DMS79 treated with DMSO at 0.1 percent for 48 hours (cell line): ENCODE measurements at regions not wholly inside any gene's neighbourhood (a gene's known extent, or its start where the extent isn't known, plus 50 kb on each side); places are given as distances from the start of the nearest gene placed in this dataset.
"Not testable (repeated sequence)": the region's sequence is repeated elsewhere in the genome, so short reads cannot be mapped to it uniquely, and the experiment has no call there.

Experiments
- DNase-seq: peaks from one replicate; lab custom pipeline; 2025; lab: John Stamatoyannopoulos, UW

GRCh38 chr14:84445486-84445885 lies 1084.5 kb upstream of the FLRT2 start:
- DNase-seq: no peak

- no peak for DNase-seq
Observed at GRCh38 chr14:84446250-84446649, 1083.7 kb upstream of the FLRT2 start.

DNA sequence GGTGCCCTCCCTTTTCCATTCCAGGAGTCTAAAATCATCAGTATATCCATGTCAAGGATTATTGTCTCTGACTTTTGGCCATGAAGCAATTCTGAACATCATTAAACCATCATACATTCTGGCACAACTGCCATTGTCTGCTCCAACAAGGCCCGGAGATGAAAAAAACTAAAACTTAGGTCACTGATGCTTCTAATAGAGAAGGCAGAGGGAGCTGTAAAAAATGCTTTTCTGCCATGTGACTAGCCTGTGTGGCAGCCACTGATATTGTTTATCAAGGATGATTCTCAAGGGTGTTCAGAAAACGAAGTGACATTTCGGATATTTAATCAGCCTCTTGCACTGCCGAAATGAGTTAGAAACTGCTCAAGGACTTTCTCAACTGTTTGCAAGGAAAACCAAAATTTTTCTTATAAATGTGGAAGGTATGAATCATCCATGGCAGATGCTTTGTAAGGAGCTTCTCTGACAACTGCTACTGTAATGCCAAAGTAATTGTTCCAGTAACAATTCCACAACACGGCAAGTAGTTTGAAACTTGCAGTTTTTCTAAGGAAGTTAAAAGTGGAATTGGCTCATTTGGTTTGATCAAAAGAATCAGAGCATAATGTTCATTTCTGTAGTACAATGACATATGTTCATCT lies 1076.5 kb upstream of the FLRT2 start:
- DNase-seq: no peak

- no peak for DNase-seq
Observed at GRCh38 chr14:84454114-84454513, 1075.8 kb upstream of the FLRT2 start.

GRCh38 chr14:84456946-84457345 lies 1073.0 kb upstream of the FLRT2 start:
- no peak for DNase-seq

GRCh38 chr14:84458881-84459280 lies 1071.1 kb upstream of the FLRT2 start:
- DNase-seq: peak; percentile 77

DNA sequence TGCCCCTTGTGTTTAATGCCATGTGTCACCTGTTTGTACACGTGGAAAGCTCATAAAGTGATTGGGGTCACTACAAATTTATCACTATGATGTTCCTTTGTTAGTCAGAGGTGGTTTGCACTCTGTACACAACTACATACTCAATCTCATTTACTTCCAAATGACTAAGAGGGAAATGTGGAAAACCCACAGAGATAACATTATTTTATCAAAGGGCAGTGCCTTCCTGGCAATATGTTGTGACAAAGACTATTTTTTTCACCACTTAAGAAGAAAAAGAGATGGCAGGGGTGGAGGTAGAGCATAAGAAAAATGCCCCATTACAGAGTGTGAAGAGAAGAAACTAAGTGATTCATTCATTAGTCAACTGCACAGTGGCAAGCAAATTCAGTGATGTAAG lies 1064.1 kb upstream of the FLRT2 start:
- DNase-seq: no peak

GRCh38 chr14:84468153-84468552 lies 1061.8 kb upstream of the FLRT2 start:
- DNase-seq: no peak

DNA sequence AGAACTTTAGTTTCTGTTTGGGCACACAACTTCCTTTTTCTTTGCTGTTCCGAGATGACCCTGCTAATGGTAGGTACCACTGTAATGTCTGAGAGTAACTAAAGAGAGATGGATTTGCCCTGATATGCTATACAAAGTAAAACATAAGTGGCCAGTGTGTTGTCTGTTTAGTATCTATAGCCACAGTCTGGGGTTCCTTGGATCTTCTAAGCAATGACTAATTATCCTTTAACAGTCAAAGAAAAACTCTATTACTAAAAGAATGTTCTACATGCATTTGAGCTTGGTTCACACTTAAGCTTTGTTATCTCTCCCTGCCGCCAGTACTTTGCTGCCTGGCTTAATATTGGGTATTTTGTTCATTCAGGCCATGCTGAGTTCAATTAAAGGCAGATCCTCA lies 1051.9 kb upstream of the FLRT2 start:
- no peak for DNase-seq

DNA sequence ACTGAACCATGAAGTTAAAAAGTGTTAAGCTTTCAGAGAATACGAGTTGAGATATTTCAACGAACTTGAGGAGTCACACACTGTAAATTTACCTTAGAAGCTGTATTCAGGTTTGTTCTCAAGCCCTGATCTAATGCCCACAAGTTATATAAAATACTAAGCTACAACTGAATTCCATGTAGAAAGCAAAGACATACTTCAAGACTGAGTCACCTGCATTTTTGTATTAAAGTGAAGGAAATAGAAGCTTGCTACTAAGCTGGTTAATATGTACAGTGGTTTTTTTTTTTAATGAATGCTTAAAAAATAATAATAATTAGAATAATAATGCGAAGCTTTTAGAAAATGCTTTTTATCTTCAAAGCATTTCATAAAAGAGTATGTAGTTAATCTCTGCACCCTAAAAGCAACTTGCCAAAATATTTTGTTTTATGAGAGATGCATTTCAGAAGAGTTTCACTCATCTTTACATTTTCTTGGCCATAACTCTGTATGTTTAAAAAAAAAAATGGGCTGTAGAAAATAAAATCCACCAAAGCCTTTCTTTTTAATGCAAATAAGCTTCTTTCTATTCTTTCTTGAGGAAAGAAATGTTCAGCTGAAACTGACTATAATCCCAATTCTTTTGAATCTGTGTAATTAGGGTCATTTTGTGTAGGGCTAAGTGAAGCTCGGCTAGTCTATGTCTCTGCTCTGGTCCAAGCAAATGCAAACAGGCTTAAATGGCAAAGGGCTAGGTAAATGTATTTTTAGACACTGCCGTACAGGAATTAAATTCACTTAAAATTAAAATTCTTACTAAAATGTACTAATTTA lies 1047.5 kb upstream of the FLRT2 start:
- no peak for DNase-seq

- no peak for DNase-seq
Observed at GRCh38 chr14:84483072-84483420, 1046.9 kb upstream of the FLRT2 start.

- DNase-seq: not testable (repeated sequence)
Observed at GRCh38 chr14:84484243-84484642, 1045.7 kb upstream of the FLRT2 start.

DNA sequence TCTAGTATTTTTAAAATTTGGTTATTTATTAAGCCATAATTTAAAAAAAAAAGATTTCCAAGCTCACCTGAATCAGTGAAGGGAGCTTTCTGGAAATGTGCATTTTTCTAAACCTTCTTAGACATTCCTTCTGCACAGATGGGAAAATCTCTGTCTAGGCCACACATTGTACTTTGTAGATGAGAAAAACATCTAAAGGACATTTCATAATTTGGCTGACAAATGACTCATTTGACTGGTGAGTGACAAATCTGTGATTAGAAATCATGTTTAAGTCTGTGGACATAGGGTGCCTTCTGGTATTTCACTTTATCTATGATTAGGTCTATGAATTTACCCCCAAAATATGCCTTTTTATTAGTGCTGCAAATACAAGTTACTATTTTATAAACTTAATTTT lies 1044.9 kb upstream of the FLRT2 start:
- DNase-seq: no peak

- DNase-seq: no peak
Observed at GRCh38 chr14:84490081-84490480, 1039.9 kb upstream of the FLRT2 start.

GRCh38 chr14:84492685-84493084 lies 1037.3 kb upstream of the FLRT2 start:
- DNase-seq: no peak

DNA sequence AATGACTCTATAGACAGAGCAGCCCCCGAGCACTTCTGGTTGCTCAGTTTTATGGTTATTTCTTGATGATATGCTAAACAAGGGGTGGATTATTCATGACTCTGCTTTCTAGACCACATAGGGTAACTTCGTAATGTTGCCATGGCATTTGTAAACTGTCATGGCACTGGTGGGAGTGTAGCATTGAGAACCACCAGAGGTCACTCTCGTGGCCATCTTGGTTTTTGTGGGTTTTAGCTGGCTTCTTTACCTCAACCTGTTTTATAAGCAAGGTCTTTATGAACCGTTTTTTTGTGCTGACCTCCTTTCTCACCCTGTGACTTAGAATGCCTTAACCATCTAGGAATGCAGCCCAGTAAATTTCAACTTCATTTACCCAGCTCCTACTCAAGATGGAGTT lies 1036.2 kb upstream of the FLRT2 start:
- DNase-seq: no peak

DNA sequence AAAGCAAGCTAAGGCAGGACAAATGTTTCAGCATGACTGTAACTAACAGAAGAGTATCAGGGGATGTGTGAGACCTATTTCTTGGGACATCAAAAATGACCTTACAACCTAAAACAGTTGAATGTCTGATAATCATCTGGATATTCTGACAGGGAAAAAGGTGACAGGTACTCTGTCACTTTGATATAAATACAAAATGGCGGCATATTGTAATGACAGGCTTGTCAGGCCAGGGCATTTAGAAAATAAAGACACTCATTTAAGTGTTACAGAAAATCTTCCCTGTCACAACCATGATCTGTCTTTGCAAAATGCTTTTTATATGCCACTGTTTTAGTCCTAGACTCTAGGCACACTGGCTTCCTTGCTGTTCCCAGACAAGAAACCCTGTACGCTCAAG lies 1033.3 kb upstream of the FLRT2 start:
- no peak for DNase-seq

DNA sequence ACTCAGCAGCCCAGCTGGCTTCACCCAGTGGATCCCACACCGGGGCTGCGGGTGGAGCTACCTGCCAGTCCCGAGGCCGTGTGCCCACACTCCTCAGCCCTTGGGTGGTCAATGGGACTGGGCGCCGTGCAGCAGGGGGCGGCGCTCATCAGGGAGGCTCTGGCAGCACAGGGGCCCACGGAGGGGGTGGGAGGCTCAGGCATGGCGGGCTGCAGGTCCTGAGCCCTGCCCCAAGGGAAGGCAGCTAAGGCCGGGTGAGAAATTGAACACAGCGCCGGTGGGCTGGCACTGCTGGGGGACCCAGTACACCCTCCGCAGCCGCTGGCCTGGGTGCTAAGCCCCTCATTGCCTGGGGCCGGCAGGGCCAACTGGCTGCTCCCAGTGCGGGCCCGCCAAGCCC lies 1017.1 kb upstream of the FLRT2 start:
- not testable (repeated sequence) for DNase-seq

DNA sequence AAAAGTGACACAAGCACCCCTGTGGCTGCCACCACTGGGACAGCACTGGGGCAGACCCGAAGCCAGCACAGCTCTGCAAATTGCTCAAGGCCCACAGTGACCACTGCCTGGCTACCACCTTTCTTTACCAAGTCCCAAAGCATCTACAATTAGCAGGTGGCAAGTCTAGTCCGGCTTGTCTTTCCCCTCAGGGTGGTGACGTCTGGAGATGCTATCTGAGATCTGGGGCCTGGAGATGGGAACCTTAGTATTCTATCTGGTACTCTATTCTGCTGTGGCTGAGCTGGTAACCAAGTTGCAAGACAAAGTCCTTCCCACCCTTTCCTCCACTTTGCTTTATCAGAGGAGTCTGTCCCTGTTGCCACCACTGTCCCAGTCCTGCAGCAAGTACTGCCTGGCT lies 1010.1 kb upstream of the FLRT2 start:
- DNase-seq: no peak

DNA sequence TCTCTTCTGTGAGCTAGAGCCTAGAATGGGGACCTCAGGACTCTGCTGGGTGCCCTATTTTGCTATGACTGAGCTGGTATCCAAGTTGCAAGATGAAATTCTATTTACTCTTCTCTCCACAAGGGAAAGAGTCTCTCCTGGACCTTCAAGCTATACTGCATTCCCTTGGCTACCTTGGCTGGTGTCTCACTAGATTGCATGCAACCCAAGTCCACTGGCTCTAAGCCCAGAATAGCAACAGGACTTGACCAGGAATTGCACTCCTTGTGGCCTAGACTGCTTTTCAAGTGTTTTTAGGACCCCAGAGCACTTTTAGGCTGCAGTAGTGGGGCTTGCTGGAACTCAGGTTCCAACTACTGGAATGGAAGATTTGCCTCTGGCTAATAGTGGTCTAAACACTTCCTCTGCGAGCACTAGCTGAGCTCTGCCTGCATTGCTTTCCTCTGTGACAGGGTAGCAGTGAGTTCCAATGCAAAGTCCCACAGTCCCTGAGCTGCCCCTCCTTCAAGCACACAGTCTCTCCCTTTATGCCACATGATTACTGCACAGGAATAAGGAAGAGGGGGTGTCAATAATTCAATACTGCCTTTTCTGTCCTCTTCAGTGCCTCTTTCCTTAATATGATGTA lies 1009.1 kb upstream of the FLRT2 start:
- DNase-seq: peak; percentile 21

DNA sequence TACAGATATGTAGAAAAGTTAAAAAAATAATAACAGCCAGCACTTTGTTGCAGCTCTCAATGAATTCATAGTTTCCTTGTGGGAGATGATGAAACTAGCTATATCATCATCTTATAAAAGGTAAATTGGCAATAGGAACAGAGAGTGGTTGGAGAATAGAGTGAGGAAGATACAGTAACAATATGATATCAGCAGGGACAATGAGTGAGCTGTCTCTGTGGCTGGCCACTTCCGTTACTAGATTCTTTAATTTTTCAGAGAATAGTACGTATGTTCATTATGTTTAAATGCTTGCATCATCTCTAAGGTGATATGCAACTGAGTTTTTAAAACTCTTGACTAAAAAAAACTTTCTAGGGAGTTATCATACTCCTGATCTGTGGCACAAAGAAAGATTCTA lies 1006.2 kb upstream of the FLRT2 start:
- no peak for DNase-seq

DNA sequence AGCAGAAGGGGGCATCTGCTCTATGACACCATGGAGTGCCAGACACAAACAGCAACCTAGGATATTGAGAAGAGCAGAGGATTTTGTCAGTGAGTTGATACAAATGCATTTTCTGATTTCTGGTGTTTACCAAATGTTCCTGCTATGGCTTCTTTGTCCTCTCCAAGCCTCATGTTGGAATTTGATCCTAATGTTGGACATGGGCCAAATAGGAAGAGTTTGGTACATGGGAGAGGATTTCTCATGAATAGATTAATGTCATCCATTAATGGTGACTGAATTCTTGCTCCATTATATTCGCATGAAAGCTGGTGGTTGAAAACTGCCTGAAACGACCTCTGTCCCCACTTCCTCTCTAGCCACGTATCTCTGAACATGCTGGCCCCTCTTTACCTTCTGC lies 1002.2 kb upstream of the FLRT2 start:
- DNase-seq: no peak

- DNase-seq: no peak
Observed at GRCh38 chr14:84532016-84532415, 997.9 kb upstream of the FLRT2 start.
